ENCODE measurements at regions not wholly inside any gene's neighbourhood (a gene's known extent, or its start where the extent isn't known, plus 50 kb on each side); places are given as distances from the start of the nearest gene placed in this dataset.

GRCh38 chr7:149562602-149563001 is 65.0 kb upstream of the ZNF746 start (continued):
- TF ChIP-seq CHD7 (IDR thresholded peaks at IDR 0.05; ENCODE audit: insufficient replicate concordance, low read length), result no peak
- no peak for TF ChIP-seq CEBPB (IDR thresholded peaks at IDR 0.05; ENCODE audit: low read depth, low read length)

All from H1 (cell line).